ENCODE measurements at regions not wholly inside any gene's neighbourhood (a gene's known extent, or its start where the extent isn't known, plus 50 kb on each side); places are given as distances from the start of the nearest gene placed in this dataset.

GRCh38 chr12:4210183-4210582 lies 63.4 kb upstream of the CCND2 start:
- TF ChIP-seq CTCF (conservative IDR thresholded peaks at IDR 0.05; ENCODE audit: low read depth, low read length), result no peak
- TF ChIP-seq POLR2A (IDR thresholded peaks at IDR 0.05; ENCODE audit: low read depth, low read length), result no peak
- no peak for TF ChIP-seq CEBPB (IDR thresholded peaks at IDR 0.05; ENCODE audit: low read depth, low read length)
- TF ChIP-seq MAFK (IDR thresholded peaks at IDR 0.05; ENCODE audit: low read depth, low read length), result no peak
- no peak for TF ChIP-seq SMC3 (IDR thresholded peaks at IDR 0.05; ENCODE audit: low read depth, low read length)
- no peak for TF ChIP-seq RCOR1 (IDR thresholded peaks at IDR 0.05; ENCODE audit: insufficient replicate concordance, low read length)
- TF ChIP-seq RAD21 (IDR thresholded peaks at IDR 0.05; ENCODE audit: low read length), result no peak
- no peak for TF ChIP-seq CHD1 (IDR thresholded peaks at IDR 0.05; ENCODE audit: low read depth, low read length)

Measured in IMR-90 (cell line).